Keratinocyte (primary cell): ENCODE measurements at regions not wholly inside any gene's neighbourhood (a gene's known extent, or its start where the extent isn't known, plus 50 kb on each side); places are given as distances from the start of the nearest gene placed in this dataset.

ENCODE experiments used
- DNase-seq: peaks from one replicate; pipeline ENCODE4 v3.0.0-alpha.2; 2011; ENCODE audit warnings: low read depth, missing footprints, low spot score
- FAIRE-seq: peaks from 2 replicates; lab custom pipeline; 2011; peaks lifted over from hg19 to GRCh38; lab: Jason Lieb, UNC
- H2AFZ ChIP-seq: 2 replicates; pipeline ENCODE4 v1.6.0; 2012; ENCODE audit warnings: low read length, control low read depth, inconsistent platforms; ENCODE audit not compliant: control insufficient read depth
- H3K27ac ChIP-seq: 2 replicates; pipeline ENCODE4 v1.5.1; 2011; ENCODE audit warnings: low read length; ENCODE audit not compliant: control insufficient read depth, insufficient read depth
- H3K27me3 ChIP-seq: 3 replicates; pipeline ENCODE4 v1.6.0; 2011; ENCODE audit warnings: low read length; ENCODE audit not compliant: control insufficient read depth, insufficient read depth; ENCODE audit errors: extremely low read depth
- H3K36me3 ChIP-seq, 2 experiments: 2 replicates in 1 of 2; 3 replicates in 1 of 2; pipeline ENCODE4 v1.5.1; 2011; ENCODE audit warnings: low read length in 2 of 2, mild to moderate bottlenecking in 1 of 2; ENCODE audit not compliant: control insufficient read depth in 2 of 2, insufficient read depth in 2 of 2; ENCODE audit errors: extremely low read depth in 1 of 2
- H3K4me1 ChIP-seq: 3 replicates; pipeline ENCODE4 v1.5.1; 2011; ENCODE audit warnings: low read length; ENCODE audit not compliant: control insufficient read depth, insufficient read depth; ENCODE audit errors: extremely low read depth
- H3K4me2 ChIP-seq: 3 replicates; pipeline ENCODE4 v1.6.0; 2011; ENCODE audit warnings: low read depth, low read length; ENCODE audit not compliant: control insufficient read depth, insufficient read depth; ENCODE audit errors: extremely low read depth
- H3K4me3 ChIP-seq, 3 experiments: fragments of 200-600 bp in 1 of 3; sonication (generic) in 1 of 3; 2 replicates in 2 of 3; 3 replicates in 1 of 3; pipeline ENCODE4 v1.5.1; 2011 to 2016; ENCODE audit warnings: low read length in 3 of 3, mild to moderate bottlenecking in 3 of 3, control low read depth in 2 of 3, inconsistent platforms in 1 of 3, low read depth in 1 of 3, mixed read lengths in 1 of 3, mixed run types in 1 of 3, moderate library complexity in 1 of 3; ENCODE audit not compliant: control insufficient read depth in 2 of 3, insufficient read depth in 2 of 3; ENCODE audit errors: extremely low read depth in 1 of 3
- H3K79me2 ChIP-seq: 2 replicates; pipeline ENCODE4 v1.6.0; 2012; ENCODE audit warnings: low read length; ENCODE audit not compliant: control insufficient read depth, insufficient read depth
- H3K9ac ChIP-seq: 3 replicates; pipeline ENCODE4 v1.6.0; 2011; ENCODE audit warnings: low read length; ENCODE audit not compliant: control insufficient read depth, insufficient read depth; ENCODE audit errors: extremely low read depth
- H3K9me1 ChIP-seq: 3 replicates; pipeline ENCODE4 v1.6.0; 2011; ENCODE audit warnings: low read length; ENCODE audit not compliant: control insufficient read depth, insufficient read depth; ENCODE audit errors: extremely low read depth
- H3K9me3 ChIP-seq: 2 replicates; pipeline ENCODE4 v1.5.1; 2012; ENCODE audit warnings: low read depth, low read length; ENCODE audit not compliant: control insufficient read depth
- H4K20me1 ChIP-seq: 3 replicates; pipeline ENCODE4 v1.6.0; 2011; ENCODE audit warnings: low read length; ENCODE audit not compliant: control insufficient read depth, insufficient read depth; ENCODE audit errors: extremely low read depth
- CTCF ChIP-seq, 3 experiments: IDR thresholded peaks in 1 of 3; conservative IDR thresholded peaks in 1 of 3; optimal IDR thresholded peaks in 1 of 3; 2 replicates in 2 of 3; 3 replicates in 1 of 3; pipeline versions ENCODE3 to v1.5.1; 2011; ENCODE audit warnings: low read length in 3 of 3, mild to moderate bottlenecking in 3 of 3, moderate library complexity in 2 of 3, control low read depth in 1 of 3, inconsistent platforms in 1 of 3; ENCODE audit not compliant: insufficient read depth in 2 of 3; ENCODE audit errors: extremely low read depth in 1 of 3
- EZH2 ChIP-seq: IDR thresholded peaks from one replicate; pipeline ENCODE4 v1.6.1; 2012; ENCODE audit warnings: inconsistent platforms, mild to moderate bottlenecking, low read length, moderate library complexity
- dilution Hi-C: fragments of 300-500 bp; cut with MboI; formaldehyde crosslinking; loops from one replicate; pipeline ENCODE4 v1.7.0; 2020; ENCODE audit warnings: low sequenced_read_pairs; ENCODE audit not compliant: extremely low pct_ligation_motif_present

GRCh38 chr7:109635374-109635773 lies 1065.7 kb downstream of the DNAJB9 start:
- H3K9ac ChIP-seq = no peak overlapping the region
- no peaks in the 10 kb centered on the region for H4K20me1 ChIP-seq
- H3K79me2 ChIP-seq = no peaks in the 10 kb centered on the region
- no peak overlapping the region for H3K27ac ChIP-seq
- no peaks in the 10 kb centered on the region for H3K9me3 ChIP-seq
- no peak overlapping the region for H2AFZ ChIP-seq
- H3K9me1 ChIP-seq = no peaks in the 10 kb centered on the region
- dilution Hi-C loops = no loop called here
- DNase-seq (no peak), FAIRE-seq (no peak)
- H3K27me3 ChIP-seq = no peaks in the 10 kb centered on the region
- H3K36me3 ChIP-seq = no peaks in the 10 kb centered on the region
- H3K4me3 ChIP-seq = no peak overlapping the region
- H3K4me1 ChIP-seq = no peaks in the 10 kb centered on the region
- H3K4me2 ChIP-seq = no peak overlapping the region
- TF ChIP-seq CTCF (optimal IDR thresholded peaks at IDR 0.05 in 1 of 3, IDR thresholded peaks at IDR 0.05 in 1 of 3, conservative IDR thresholded peaks at IDR 0.05 in 1 of 3; ENCODE audit: extremely low read depth in 1 of 3, insufficient read depth in 2 of 3, low read length in 3 of 3) = no peak
- no peak for TF ChIP-seq EZH2

- DNase-seq = no peak
- no peak overlapping the region for H3K4me3 ChIP-seq
- no peak overlapping the region for H2AFZ ChIP-seq
- FAIRE-seq = no peak
- no peak for TF ChIP-seq CTCF (optimal IDR thresholded peaks at IDR 0.05 in 1 of 3, IDR thresholded peaks at IDR 0.05 in 1 of 3, conservative IDR thresholded peaks at IDR 0.05 in 1 of 3; ENCODE audit: extremely low read depth in 1 of 3, insufficient read depth in 2 of 3, low read length in 3 of 3)
- H3K79me2 ChIP-seq = no peaks in the 10 kb centered on the region
- H3K27me3 ChIP-seq = no peaks in the 10 kb centered on the region
- H3K4me2 ChIP-seq = no peak overlapping the region
- no peaks in the 10 kb centered on the region for H4K20me1 ChIP-seq
- dilution Hi-C loops = no loop called here
- no peaks in the 10 kb centered on the region for H3K36me3 ChIP-seq
- no peaks in the 10 kb centered on the region for H3K9me3 ChIP-seq
- H3K4me1 ChIP-seq = no peaks in the 10 kb centered on the region
- H3K9ac ChIP-seq = no peak overlapping the region
- H3K9me1 ChIP-seq = no peaks in the 10 kb centered on the region
- no peak overlapping the region for H3K27ac ChIP-seq
Measured at GRCh38 chr7:109637428-109637990, 1067.8 kb downstream of the DNAJB9 start.
